Ureter (tissue), 1 donor: ENCODE measurements at regions not wholly inside any gene's neighbourhood (a gene's known extent, or its start where the extent isn't known, plus 50 kb on each side); places are given as distances from the start of the nearest gene placed in this dataset.
A peak's percentile ranks its signal among the peaks of the same experiment; 100 is the strongest.

Source experiments
- DNase-seq: peaks from one replicate; pipeline ENCODE4 v3.0.0-alpha.2; 2020; ENCODE audit warnings: low spot score
- donor health status: DM: yes; HTN: yes; CAD: no.

GRCh38 chr3:102112704-102113230 is 263.5 kb downstream of the NFKBIZ start:
- DNase-seq, result no peak

- DNase-seq, result peak; percentile 43
Observed at GRCh38 chr3:102113421-102114041, 264.2 kb downstream of the NFKBIZ start.

- no peak for DNase-seq
Observed at GRCh38 chr3:102114264-102114979, 265.1 kb downstream of the NFKBIZ start.

- no peak for DNase-seq
Observed at GRCh38 chr3:102122527-102122926, 273.2 kb downstream of the NFKBIZ start.

GRCh38 chr3:102123590-102124190 is 274.4 kb downstream of the NFKBIZ start:
- DNase-seq, result no peak

- no peak for DNase-seq
Observed at GRCh38 chr3:102124282-102124681, 275.0 kb downstream of the NFKBIZ start.

GRCh38 chr3:102124704-102125103 is 275.4 kb downstream of the NFKBIZ start:
- DNase-seq, result no peak

GRCh38 chr3:102125197-102125993 is 276.1 kb downstream of the NFKBIZ start:
- no peak for DNase-seq

GRCh38 chr3:102125994-102126368 is 276.7 kb downstream of the NFKBIZ start:
- DNase-seq, result no peak

GRCh38 chr3:102129760-102130608 is 280.7 kb downstream of the NFKBIZ start:
- no peak for DNase-seq

- DNase-seq, result no peak
Observed at GRCh38 chr3:102132370-102132769, 283.1 kb downstream of the NFKBIZ start.

- DNase-seq, result no peak
Observed at GRCh38 chr3:102133376-102133775, 284.1 kb downstream of the NFKBIZ start.

- DNase-seq, result no peak
Observed at GRCh38 chr3:102135316-102135715, 286.0 kb downstream of the NFKBIZ start.

GRCh38 chr3:102136183-102136582 is 286.9 kb downstream of the NFKBIZ start:
- no peak for DNase-seq

GRCh38 chr3:102140116-102140515 is 290.8 kb downstream of the NFKBIZ start:
- no peak for DNase-seq

GRCh38 chr3:102141096-102141927 is 292.0 kb downstream of the NFKBIZ start:
- DNase-seq, result no peak

- no peak for DNase-seq
Observed at GRCh38 chr3:102141928-102142239, 292.6 kb downstream of the NFKBIZ start.

- no peak for DNase-seq
Observed at GRCh38 chr3:102142379-102143060, 292.3 kb upstream of the ZPLD1 start.

GRCh38 chr3:102143536-102143935 is 291.3 kb upstream of the ZPLD1 start:
- DNase-seq, result no peak

- DNase-seq, result no peak
Observed at GRCh38 chr3:102144063-102144462, 290.8 kb upstream of the ZPLD1 start.
